ENCODE measurements at regions not wholly inside any gene's neighbourhood (a gene's known extent, or its start where the extent isn't known, plus 50 kb on each side); places are given as distances from the start of the nearest gene placed in this dataset.
"Not testable (repeated sequence)": the region's sequence is repeated elsewhere in the genome, so short reads cannot be mapped to it uniquely, and the experiment has no call there.

- DNase-seq (ENCODE audit: low read depth) = no peak
These were observed 272.1 kb upstream of the CCNG1 start for GRCh38 chr5:163165277-163165676.

GRCh38 chr5:163170161-163170560, 267.2 kb upstream of the CCNG1 start:
- not testable (repeated sequence) for DNase-seq (ENCODE audit: low read depth)

GRCh38 chr5:163172540-163173338, 264.7 kb upstream of the CCNG1 start:
- no peak for DNase-seq (ENCODE audit: low read depth)

- no peak for DNase-seq (ENCODE audit: low read depth)
These were observed 259.4 kb upstream of the CCNG1 start for GRCh38 chr5:163177971-163178370.

- DNase-seq (ENCODE audit: low read depth) = no peak
These were observed 252.1 kb upstream of the CCNG1 start for GRCh38 chr5:163185315-163185714.

- no peak for DNase-seq (ENCODE audit: low read depth)
These were observed 248.3 kb upstream of the CCNG1 start for GRCh38 chr5:163189023-163189553.

GRCh38 chr5:163190283-163190682, 247.1 kb upstream of the CCNG1 start:
- DNase-seq (ENCODE audit: low read depth) = no peak

- DNase-seq (ENCODE audit: low read depth) = no peak
These were observed 246.6 kb upstream of the CCNG1 start for GRCh38 chr5:163190784-163191183.

- DNase-seq (ENCODE audit: low read depth) = no peak
These were observed 243.5 kb upstream of the CCNG1 start for GRCh38 chr5:163193886-163194285.

GRCh38 chr5:163205645-163206044, 231.8 kb upstream of the CCNG1 start:
- no peak for DNase-seq (ENCODE audit: low read depth)

- DNase-seq (ENCODE audit: low read depth) = no peak
These were observed 215.8 kb upstream of the CCNG1 start for GRCh38 chr5:163221581-163221980.

- DNase-seq (ENCODE audit: low read depth) = no peak
These were observed 214.4 kb upstream of the CCNG1 start for GRCh38 chr5:163222982-163223381.

GRCh38 chr5:163244445-163244987, 192.9 kb upstream of the CCNG1 start:
- no peak for DNase-seq (ENCODE audit: low read depth)

- DNase-seq (ENCODE audit: low read depth) = no peak
These were observed 191.8 kb upstream of the CCNG1 start for GRCh38 chr5:163245584-163245983.

GRCh38 chr5:163248333-163248732, 189.1 kb upstream of the CCNG1 start:
- no peak for DNase-seq (ENCODE audit: low read depth)

GRCh38 chr5:163248871-163249270, 188.5 kb upstream of the CCNG1 start:
- peak; percentile 32 for DNase-seq (ENCODE audit: low read depth)

GRCh38 chr5:163252950-163253349, 184.4 kb upstream of the CCNG1 start:
- no peak for DNase-seq (ENCODE audit: low read depth)

GRCh38 chr5:163259495-163259894, 177.9 kb upstream of the CCNG1 start:
- no peak for DNase-seq (ENCODE audit: low read depth)

GRCh38 chr5:163260471-163260870, 176.9 kb upstream of the CCNG1 start:
- no peak for DNase-seq (ENCODE audit: low read depth)

GRCh38 chr5:163260961-163261360, 176.4 kb upstream of the CCNG1 start:
- no peak for DNase-seq (ENCODE audit: low read depth)

GRCh38 chr5:163261647-163262269, 175.6 kb upstream of the CCNG1 start:
- no peak for DNase-seq (ENCODE audit: low read depth)

- DNase-seq (ENCODE audit: low read depth) = not testable (repeated sequence)
These were observed 171.1 kb upstream of the CCNG1 start for GRCh38 chr5:163266249-163266648.

- DNase-seq (ENCODE audit: low read depth) = no peak
These were observed 167.8 kb upstream of the CCNG1 start for GRCh38 chr5:163269624-163270023.
